ENCODE measurements at regions not wholly inside any gene's neighbourhood (a gene's known extent, or its start where the extent isn't known, plus 50 kb on each side); places are given as distances from the start of the nearest gene placed in this dataset.

DNA sequence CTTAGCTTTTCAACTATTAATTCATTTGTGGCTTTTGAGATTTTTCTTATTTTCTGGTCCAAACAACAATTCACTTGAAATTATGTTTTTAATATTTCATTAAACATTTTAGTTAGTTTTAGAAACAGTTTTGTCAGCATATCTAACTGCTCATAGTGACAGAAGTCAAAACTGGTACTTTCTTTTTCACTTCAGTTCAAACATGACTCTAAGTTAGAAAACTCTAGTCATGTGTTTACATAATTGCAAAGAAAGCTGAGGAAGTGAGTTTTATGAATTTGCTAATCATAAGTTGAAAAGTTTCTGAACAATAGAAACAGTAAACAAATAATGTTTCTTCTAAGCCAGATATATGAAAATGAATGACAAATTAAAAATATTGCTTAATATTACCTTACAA, 1931.0 kb downstream of the EFNA5 start:
- DNase-seq = no peak

DNA sequence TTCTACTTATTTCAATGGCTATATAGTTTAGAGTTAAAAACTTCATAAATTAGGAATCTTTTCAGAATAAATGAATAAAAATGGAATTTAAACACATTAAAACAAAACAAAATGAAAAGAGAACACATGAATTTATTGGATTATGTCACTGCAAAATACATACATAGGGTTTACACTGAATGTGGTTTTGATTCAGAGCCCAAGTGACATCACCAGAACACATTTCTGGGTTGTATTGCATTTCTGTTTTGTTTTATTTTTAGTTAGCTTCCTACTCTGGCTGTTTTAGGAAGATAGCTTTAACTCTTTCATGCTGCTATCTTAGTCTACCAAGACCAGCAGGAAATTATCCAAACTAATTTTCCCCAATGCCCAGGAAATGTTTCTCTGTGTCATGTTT, 1935.0 kb downstream of the EFNA5 start:
- DNase-seq = no peak

DNA sequence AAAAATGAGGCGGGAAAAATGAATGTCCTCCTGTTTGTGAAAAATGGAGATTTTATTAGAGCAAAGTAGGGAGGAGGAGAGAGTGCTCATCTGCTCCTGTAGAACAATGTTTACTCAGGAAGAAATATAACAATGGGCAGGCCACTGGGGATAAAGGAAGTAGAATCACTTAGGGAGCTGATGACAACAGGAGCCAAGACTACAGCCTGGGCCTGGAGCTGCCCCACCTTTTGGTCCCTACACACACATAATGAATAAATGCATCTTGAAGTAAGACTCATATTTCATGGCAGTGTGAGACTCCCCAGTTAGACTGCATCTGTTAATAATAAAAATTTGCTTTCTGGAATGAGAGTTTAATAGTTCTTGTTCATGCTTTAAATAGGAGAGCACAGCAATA, 1939.8 kb downstream of the EFNA5 start:
- DNase-seq = peak; percentile 27

DNA sequence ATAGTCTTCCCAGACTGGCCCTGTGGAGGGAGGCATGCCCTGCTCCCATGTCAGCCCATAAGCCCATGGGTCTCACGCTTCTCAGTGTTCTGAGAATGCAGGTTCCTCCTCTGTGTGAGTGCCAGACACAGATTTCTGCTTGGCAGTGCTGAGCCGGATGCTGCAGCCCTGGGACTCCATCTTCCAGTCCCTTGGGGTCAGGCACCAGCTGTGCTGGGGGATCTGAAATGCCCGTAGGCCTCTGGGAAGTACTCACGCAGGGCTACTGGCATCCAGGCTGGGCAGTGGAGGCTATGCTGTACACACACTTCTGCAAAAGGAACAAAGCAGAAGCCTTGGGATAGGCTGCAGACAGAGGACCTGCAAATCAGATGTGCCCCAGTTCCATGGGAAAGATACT, 1944.6 kb downstream of the EFNA5 start:
- DNase-seq = no peak

DNA sequence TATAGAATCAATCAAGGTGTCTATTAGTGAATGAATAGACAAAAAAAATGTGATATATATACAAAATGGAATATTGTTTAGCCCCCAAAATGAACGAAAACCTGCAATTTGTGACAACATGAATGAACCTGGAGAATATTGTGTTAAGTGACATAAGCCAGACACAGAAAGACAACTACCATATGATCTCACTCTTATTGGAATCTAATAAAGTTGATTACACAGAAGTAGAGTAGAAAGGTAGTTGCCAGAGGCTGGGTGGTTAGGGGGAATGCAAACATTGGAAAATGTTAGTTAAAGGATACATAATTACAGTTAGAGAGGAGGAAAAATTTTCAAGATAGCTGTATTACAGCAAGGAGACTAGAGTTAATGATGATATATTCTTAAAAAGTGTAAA, 1962.3 kb downstream of the EFNA5 start:
- DNase-seq = no peak

DNA sequence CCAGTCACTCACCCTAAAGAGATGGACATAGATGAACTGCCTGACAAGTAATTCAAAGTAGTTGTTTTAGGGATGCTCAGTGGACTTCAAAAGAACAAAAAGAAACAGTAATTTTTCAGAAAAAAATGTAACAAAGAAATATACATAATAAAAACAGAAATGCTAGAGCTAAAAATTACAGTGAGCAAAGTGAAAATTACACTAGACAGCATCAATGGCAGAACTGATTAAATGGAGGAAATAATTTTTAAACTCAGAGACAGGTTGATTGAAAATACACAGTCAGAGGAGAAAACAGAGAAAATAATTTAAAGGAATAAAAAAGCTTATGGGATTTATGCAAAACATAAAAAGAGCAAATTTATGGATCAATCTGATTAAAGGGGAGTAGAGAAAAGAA, 1968.4 kb downstream of the EFNA5 start:
- DNase-seq = no peak

DNA sequence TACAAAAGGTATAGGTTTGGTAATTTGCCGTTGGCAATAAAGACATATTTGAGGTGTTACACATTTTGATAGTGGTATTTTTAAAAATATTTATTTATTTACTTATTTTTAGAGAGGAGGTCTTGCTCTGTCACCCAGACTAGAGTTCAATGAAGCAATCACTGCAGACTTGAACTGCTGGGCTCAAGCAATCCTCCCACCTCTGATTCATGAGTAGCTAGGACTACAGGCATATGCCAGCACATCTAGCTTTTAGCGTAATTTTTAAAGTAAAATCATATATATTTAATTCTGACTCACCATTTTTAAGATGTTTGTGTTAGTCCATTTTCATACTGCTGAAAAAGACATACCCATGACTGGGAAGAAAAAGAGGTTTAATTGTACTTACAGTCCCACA, 1974.3 kb downstream of the EFNA5 start:
- no peak for DNase-seq

DNA sequence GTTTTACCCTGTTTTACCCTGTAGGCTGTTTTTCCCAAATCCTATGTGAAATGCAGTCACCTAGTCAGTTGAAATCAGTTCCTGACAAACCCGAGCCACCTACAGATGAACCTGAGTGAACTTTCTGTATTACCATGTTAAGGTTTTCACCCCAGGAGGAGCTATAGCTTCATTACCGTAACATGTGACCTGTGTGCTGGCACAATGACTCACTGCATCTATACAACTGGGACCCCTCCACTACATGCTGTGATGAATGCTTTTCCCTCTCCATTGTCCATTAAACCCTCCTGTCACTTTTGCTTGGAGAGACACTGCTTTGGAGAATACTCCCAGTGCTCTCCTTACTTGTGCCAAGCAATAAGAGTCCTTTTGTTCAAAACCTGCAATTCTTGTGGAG, 1974.8 kb downstream of the EFNA5 start:
- DNase-seq = no peak

DNA sequence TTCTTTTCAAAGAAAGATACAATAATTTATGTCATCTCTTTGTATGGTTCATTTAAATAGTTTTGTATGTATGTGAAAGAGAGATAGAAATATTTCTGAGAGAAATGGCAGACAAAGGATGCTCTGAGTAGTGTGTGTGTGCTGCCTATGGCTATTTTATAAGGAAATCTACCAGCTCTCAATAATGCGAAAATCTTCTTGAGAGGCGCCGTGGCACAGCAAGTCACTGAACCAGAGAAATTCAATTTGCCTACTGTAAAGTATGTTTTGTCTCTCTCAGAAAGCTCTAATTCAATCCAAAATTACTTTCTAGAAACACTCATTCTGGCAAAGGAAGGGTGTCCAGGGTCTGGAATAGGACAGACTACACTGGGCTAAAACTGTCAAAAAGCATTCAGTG, 1981.1 kb downstream of the EFNA5 start:
- no peak for DNase-seq

DNA sequence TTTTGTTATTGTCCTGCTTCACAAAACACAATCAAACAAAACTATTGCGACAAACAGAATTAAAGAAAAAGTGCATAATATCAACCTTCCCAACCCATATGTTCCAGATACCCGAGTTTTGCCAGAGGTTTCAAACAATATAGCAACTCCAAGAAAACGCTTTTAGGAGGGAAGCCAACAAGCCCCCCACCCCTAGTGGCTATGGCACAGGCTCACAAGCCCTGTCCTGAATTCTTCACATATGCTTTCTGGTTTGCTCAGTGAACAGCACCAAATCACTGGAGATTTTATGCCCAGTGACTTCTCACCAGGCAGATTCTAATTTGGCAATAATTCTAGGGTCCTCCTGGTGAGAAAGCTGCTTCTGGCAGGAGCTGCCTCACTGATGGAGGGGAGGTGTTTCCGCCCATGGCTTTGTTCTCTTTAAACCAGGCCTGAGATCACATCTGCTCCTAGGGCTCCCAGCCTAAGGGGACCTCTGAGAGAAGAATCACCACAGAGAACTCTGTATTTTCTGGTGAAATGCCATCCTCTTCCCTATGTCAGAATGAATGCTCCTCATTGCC, 1982.4 kb downstream of the EFNA5 start:
- DNase-seq = no peak

DNA sequence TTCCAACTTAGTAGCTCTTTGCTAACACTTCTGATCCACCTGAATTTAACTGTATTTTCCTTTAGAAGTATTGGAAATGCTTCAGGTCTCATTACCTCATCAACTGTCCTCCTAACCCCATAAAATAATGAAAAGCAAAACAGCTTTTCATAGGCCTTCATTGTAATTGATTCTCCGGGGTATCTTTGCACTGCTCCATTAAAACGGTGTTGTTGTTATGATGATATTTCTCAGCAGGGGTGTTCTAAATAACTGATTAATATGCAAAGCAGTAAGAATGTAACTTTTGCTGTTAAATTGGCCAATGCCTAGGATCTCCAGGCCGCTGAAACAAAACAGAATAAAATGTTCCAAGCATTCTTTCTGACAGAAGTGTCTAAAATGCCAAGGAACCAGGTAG, 1983.2 kb downstream of the EFNA5 start:
- no peak for DNase-seq

DNA sequence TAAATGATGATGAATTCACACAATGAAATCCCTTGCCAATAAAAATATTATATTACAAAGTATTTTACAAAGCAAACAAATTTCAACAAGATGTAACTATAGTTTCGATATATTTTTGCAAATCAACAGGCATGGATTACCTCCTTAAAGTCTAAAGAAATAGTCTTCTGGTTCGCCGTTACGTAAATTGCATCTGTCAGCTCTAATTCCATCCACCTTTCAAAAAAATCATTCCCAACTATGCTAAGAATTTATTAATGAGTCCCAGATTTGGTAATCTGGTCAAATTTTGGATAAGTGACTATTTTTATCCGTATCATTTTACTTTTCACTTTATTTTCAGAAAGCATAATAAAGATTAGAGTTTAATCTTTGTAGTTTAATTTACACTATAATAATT, 1984.9 kb downstream of the EFNA5 start:
- DNase-seq = no peak

DNA sequence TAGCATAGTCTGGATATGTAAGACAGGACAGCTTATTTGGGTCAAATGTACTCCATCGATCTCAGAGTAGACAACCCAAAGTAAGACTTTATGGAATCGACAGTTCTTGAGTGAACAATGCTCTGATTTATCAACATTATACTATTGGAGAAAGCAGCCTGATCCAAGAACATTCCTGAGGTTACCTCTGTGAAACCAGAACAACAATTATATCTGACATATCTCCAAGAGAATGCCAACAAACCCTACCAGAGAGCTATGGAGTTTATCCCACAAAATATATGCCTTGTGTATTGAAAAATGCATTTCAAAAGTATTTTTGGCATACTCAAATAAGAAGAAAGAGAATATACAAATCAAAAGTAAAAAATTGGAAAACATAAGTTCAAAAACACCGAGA, 1985.9 kb downstream of the EFNA5 start:
- DNase-seq = no peak

DNA sequence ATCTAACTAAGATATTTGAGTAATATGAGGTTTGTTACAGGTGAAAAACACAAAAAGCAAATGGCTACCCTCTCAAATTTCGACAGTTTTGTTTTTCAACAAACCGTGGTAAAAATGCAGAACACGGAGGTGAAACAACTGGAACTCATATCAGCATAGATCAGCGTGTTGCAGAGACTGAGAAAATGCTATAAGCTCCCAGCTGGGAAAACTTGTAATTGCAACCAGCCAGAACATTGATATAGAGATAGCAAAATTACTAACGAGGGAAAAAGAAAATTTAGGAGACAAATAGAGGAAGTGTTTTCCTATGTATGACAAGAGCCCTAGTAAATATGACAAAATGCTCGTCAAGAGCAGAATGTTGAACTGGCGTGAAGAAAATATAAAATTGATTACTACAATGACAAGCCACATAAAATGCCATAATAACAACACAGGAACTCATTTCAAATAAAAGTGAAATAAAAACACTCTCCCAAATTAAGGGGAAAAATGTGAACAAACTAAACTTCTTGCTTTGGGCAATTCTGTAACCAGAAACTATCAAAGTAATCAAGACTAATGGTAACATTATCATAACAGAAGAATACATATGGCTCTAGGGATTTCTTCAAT, 1989.8 kb downstream of the EFNA5 start:
- DNase-seq = no peak

DNA sequence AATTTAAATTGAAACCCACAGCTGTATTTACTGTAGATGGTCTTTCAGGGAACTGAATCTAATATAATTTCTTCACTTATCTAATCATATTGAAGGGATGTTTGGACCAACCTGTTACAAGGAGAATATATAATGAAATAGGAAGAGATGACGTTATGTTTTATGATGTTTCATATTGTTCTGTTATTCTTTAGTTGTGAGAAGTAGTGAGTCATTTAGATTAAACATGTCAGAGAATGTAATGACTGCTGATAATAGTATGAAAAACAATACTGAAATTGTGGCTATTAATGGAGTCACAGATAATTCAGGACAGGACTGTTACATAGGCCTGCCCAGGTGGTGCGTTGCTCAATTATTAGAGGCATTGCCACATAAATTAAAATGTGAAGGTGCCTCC, 1993.4 kb downstream of the EFNA5 start:
- no peak for DNase-seq

DNA sequence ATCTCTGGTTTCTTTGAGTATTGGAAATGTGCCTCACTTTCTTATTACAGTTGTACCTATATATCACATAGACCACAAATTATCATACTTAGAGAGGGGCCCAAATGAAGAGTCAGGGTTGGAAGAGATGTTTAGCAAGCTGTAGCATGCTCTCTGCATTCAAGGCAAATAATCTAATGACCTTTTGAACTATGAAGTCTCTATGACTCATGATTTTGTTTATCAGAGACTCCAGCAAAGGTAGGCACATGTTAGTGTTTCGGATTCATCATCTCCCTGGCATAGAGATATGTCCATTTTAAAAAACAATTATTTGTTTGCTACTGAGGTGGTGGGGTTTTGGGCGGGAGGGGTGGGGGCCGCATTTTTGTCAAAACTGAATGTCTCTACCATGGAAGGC, 2000.1 kb downstream of the EFNA5 start:
- DNase-seq = no peak

DNA sequence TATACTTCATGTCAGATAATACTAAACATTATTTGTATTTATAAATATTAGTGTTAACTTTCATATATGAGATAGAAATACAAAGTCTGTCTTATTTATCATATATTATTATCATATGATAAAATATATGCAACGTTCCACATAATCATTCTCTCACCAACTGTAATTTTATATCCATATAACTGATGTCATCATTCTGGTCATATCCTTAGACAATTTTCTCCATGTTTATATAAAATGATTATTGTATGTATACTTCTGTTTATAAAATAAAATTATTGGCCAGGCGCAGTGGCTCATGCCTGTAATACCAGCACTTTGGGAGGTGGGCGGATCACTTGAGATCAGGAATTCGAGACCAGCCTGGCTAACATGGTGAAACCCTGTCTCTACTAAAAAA, 2007.1 kb downstream of the EFNA5 start:
- no peak for DNase-seq

DNA sequence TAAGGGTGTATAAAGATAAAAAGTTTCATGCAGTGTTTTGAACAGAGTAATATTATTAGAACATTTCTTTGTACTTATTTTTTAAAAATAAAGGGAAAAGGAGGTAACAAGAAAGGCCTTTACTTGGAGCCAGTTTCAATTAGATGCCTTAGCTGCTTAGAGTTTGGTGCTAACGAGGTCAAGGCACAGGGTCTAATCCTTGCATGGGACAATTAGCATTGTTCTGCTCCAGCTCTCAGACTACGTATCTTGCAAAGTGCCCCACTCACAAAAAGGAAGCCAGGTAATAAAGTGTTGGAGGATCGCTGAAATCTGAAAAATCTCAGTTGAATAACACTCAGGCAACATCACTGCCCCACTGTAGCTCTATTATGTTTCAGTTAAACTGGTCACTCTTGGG, 2011.3 kb downstream of the EFNA5 start:
- no peak for DNase-seq

DNA sequence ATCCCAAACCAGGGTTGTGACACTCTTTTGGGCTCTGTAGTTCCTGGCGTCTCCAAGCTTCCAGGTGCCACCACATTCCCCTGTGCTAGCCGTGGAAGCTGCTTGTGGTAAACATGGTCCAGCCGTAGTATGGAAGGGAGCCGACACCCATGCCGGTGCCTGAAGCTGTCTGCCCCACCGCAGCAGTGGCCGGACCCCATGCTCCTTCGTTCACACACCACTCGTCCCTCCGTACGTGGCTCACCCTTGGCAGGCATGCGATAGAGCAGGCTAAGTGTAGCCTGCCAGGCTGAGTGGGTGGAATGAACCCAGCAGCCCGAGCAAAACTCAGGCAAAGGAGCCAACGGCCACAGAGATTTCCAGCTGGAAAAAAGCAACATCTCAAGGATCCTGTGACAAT, 2030.4 kb downstream of the EFNA5 start:
- DNase-seq = no peak

DNA sequence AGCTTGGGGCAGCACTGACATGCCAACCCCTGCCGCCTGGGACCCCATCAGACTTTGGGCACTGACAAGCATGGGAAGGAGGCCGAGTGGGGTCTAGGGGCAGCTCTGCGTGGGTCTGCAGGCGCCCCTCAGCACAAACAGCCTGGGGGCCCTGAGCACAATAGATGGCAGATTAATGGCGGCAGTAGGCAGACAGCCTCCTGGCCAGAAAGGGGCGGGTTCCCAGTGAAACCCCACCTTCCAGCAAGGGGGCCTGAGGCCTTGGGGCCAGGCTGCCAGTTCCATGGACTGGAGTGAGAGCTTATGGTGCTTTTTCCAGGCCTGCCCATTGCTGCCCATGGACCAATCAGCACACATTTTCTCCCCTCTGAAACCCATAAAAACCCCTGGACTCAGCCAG, 2031.2 kb downstream of the EFNA5 start:
- DNase-seq = no peak

DNA sequence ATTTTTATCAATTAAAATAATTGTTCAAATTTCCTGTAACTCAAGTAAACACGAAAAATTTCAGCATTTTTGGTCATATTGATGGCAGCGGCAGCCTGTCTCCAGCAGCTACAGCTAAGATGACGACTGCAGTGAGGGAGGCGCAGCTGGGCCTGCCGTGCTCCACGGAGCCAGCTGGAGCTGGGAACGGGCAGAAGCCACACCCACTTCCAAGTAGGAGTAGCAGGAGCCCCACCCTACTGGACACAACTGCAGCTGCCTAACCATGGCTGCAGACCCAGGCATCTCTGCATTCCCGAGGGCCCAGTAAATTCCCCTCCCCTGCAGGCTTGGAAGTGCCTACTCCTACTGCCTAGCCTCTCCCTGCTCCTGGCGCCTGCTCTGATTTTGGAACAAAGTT, 2031.7 kb downstream of the EFNA5 start:
- no peak for DNase-seq

DNA sequence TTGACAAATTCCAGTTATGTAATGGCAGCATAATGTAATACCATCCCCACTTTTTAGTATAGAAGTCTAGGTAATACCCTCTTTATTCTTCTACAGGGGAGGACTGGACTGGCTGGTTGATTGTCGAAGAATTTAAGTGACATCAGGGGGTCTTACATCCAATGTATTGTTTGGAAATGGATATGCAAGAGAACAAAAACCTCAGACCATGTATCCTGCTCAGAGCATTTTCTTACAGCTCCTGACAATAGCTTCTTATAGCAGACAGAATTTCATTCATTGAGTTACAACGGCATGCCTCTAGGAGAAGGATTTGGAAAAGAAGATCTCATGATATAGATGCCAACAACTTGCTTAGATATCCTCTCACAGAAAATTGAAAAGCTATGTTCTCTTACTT, 2032.3 kb downstream of the EFNA5 start:
- no peak for DNase-seq

DNA sequence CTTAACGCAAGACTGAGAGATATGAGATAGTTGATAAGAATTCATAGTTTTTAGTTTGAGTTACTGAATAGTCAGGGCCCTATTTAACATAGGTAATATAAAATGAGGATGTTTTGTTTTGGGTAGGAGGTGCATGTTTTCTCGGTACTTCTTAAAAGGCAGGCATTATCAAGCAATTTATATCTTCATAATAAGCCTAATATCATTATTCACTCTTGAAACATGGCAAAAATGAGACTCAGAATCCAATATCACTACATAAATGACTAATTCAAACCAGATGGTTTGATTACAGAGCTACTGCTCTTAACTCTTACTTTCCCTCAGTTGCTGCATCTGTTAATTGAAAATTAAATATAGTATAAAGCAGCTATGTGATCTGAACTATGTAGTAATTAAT, 2038.7 kb downstream of the EFNA5 start:
- DNase-seq = no peak

DNA sequence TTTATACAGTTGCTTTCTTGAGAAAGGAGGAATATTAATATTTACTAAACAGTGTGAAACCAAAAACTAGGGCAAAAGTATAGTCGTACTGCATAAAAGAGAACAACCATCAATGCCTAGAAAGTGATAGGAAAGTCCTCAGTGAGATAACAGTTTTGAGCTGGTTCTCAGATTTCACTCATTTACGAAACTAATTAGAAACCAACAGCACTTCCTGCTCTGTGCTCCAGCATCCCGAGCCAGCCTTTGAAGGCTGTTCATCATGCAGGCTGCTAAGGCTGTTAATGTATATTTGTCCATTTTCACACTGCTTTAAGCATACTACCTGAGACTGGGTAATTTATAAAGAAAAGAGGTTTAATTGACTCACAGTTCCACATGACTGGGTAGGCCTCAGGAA, 2039.9 kb downstream of the EFNA5 start:
- DNase-seq = no peak

DNA sequence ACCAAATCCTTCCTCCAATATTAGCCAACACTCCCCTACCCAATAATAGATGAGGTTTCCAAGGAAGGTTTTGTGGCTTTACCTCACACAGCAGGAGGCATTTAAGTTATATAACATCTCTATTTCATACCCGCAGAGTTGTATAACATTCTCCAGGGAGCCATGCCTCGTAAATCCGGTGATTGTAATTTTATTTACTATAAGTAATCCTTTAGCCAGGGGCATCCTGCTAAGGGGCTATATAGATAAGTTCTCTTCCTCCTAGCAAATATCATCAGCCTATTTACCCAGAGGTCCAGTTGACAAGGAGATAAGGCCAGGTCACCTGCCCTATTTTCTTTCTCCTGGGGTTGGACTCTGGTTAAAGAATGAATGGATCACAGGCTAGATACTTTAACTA, 2051.0 kb downstream of the EFNA5 start:
- no peak for DNase-seq

All from NCI-H187 treated with DMSO at 0.1 percent for 48 hours (cell line).